H1 (cell line): ENCODE measurements at regions not wholly inside any gene's neighbourhood (a gene's known extent, or its start where the extent isn't known, plus 50 kb on each side); places are given as distances from the start of the nearest gene placed in this dataset.

Experiments
- CHD7 ChIP-seq: fragments of 300-600 bp; sonication (generic); IDR thresholded peaks from 2 replicates; pipeline ENCODE4 v1.7.1; 2012; ENCODE audit warnings: low read length, moderate library complexity, mild to moderate bottlenecking, inconsistent platforms; ENCODE audit not compliant: insufficient replicate concordance

- no peak for TF ChIP-seq CHD7
Observed at GRCh38 chr5:68953875-68954617, 139.8 kb upstream of the SLC30A5 start (continued).
